ENCODE measurements at regions not wholly inside any gene's neighbourhood (a gene's known extent, or its start where the extent isn't known, plus 50 kb on each side); places are given as distances from the start of the nearest gene placed in this dataset.

DNA sequence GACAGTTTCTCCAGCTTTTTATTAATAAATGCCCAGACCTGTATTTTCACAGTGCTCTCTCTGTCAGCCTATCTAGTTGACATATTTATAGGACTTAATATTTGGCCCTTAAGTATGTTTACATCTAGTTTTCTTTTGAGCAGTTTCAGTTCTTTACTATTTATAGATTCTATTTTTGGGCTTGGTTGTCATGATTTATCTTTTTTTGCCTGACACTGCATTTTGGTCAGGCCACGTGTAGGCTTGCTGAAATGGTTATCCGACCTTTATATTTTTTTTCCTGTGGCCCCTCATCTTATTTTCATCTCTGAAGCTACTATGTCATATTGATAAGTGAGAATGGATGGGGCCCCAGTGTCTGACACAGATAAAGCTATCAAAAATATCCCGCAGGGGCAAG lies 515.4 kb upstream of the FZD8 start:
- no peak for DNase-seq

DNA sequence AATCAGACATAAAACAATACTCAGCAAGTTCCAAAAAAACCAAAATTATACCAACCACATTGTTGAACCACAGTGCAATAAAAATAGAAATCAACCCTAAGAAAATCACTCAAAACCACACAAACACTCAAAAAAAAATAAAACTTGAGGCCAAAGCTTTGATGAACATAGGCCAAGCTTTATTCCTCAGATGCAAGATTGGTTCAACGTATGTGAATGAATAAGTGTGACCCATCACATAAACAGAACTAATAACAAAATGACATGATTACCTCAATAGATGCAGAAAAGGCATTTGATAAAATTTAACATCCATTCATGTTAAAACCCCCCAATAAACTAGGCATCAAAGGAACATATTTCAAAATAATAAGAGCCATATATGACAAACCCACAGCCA lies 506.1 kb upstream of the FZD8 start:
- DNase-seq: no peak

DNA sequence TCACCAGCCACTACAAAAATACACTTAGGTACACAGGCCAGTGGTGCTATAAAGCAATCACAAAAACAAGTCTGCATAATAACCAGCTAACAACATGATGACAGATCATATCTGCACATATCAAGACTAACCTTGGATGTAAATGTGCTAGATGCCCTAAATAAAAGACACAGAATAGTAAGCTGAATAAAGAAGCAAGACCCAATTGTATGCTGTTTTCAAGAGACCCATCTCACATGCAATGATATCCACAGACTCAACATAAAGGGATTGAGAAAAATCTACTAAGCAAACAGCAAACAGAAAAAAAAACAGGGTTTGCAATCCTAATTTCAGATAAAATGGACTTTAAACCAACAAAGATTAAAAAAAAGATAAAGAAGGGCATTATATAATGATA lies 505.4 kb upstream of the FZD8 start:
- DNase-seq: no peak

DNA sequence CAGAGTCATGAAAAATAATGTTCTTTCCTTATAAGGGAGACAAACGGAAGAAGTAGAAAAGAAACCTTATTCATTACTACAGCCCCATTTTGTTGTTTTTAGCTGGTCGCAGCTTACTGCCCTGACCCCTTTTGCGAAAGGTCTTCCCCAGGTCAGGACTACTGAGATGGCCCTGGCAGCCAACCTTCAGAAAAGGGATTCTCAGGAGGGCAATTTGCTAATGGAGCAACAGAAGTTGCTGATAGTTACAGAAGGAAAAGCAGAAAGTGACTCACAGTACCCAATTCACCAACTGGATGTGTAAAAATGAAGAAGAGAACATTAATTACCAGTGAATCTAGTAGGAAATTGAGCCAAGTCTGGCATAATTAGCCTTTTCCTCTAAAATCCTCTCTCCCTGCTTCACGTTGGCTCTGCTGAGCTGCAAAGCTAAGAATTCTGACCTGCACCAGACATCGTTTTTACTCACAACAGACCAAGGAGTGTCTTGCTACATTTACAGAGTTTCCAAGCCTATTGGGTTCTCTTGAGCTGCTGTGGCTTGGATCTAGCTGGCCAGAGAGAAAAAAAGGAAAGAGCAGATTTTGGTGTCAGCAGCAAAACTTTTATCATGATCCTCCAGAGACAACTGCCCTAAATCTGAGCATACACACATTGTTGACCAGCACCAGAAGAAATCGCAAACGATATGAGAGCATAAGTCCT lies 499.9 kb upstream of the FZD8 start:
- DNase-seq: no peak

DNA sequence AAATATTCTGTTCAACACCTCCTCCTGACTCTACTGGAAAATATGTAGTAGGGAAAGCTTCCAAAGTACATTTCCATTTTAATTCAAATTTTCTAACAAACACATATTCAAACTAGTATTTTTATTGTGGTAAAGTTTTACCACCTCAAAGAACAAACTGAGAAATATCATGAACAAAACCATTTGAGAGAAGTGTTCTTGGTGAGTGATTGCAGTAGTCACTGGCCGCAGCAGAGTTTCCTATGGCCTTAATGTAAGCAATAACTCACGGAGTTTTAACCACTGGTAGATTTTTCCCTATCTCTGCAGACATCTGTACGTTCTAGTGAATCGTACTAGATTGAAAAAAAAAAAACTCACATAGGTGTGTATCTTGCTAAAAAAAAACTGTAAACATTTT lies 487.0 kb upstream of the FZD8 start:
- no peak for DNase-seq

DNA sequence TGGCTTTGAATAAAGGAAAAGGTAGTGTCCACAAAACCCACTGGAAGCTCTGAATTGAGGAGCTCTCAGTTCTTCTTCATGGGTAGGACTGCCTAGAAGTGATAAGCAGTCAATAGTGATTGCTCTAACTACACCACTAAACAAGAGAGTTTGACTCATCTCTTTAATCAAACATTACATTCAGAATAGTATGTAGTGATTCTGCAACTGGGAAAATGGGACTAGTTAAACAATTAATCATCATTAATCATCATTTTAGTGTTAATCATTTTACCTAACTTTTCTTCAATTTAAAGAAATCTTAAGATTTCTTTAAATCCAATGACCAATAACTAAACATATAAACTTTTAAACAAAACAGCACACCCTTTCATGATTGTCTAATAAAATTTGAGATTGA lies 484.0 kb upstream of the FZD8 start:
- no peak for DNase-seq

DNA sequence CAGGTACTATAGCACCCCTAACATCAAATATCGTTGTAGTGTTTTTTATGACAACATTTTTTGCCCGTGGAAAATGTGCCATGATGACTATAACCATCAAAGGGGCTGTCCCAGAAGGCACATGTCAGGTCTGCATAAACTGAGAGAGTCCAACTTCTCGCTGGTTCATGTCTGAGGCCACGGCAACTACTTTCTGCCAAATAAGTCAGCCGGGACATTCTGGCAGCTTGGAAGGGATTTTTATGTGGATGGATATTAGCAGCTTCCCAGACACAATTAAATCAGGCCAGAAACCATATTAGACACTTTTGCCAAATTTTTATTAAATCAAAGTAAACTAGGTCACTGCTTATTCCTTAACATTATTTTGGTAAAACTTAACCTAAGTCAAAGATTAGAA lies 477.4 kb upstream of the FZD8 start:
- DNase-seq: no peak

DNA sequence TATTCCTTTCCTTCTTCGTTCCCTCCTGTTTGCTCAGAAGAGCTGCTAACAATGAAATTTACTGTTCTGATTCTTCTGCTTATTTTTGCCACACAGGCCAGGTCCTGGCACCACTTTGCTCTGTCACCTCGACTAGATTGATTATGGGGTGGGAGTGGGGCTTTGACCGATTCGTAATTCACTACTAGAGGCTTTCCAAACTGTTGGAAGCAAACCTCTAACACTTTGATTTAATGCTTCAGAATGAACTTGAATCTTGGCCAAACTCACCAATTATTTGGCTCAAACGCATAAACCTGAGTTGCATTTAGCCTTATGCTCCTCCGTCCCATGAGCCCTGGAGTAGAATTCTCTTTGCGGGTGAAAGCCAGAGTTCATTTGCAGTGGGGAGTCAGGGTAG lies 476.2 kb upstream of the FZD8 start:
- DNase-seq: no peak

DNA sequence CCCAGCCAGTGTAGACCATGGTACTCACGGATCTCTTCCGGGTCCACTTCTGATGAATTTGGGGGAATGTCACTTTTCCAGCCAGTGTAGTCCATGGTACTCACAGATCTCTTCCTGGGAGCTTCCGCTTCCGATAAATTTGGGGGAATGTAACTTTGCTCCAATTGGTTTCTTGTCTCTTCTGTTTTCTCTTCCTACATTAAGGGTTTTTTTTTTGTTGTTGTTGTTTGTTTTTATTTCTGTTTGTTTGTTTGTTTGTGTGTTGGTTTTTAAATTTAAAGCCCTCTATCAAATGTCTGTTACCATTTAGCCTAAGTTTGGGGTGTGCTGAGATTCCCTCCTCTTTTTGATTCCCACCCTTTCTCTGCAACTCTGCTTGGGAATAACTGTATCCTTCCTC lies 475.8 kb upstream of the FZD8 start:
- DNase-seq: no peak

DNA sequence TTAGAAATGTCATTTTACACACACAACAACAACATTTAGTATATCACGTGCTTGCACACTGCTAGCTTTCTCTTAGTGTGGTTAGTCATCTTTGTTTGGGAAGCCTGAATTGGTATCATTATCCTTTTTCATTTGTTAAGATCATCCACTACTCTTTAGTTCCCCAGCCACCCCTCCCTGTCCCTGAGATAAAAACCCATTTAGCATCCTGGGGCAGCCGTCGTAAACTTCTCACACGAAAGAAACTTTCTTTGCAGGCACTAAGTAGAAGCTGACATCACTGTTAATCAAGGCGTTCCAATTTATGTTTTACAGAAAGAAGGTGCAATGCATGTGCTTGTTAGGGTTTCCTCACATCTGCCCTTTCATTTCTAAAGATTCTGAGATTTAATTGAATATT lies 475.1 kb upstream of the FZD8 start:
- no peak for DNase-seq

DNA sequence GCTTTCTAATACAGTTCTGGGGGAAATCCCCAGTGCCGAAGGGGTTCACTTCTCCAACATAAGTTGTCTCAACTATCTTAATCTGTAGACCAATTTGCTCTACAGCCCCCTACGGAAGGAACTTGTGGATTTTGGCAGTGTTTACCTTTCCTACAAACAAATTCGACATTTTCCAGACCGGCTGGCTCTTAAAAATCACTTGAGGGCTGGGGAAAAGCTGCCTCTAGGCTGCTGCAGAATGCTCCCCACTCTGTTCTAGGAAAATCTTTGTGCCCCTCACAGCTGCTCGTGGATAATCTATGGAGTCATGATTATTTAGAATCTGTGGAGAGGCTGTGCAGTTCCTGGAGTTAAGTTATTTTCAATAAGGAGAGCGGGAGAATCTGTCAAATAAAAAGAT lies 474.6 kb upstream of the FZD8 start:
- DNase-seq: no peak

DNA sequence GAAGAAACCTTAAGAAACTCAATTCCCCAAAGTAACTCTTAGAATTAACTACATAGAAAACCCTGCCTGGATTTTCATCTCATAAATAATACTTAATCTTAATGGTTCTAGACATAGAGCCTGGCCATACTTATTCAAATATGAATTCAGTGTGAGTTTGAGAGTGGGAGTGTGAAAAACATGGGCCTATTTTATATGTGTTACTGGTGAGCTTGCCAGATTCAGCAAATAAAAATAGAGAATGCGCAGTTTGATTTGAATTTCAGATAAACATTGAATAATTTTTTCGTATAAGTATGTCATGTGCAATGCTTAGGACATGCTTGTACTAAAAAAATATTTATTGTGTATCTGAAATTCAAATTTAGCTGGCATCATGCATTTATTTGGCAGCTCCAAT lies 473.9 kb upstream of the FZD8 start:
- DNase-seq: no peak

DNA sequence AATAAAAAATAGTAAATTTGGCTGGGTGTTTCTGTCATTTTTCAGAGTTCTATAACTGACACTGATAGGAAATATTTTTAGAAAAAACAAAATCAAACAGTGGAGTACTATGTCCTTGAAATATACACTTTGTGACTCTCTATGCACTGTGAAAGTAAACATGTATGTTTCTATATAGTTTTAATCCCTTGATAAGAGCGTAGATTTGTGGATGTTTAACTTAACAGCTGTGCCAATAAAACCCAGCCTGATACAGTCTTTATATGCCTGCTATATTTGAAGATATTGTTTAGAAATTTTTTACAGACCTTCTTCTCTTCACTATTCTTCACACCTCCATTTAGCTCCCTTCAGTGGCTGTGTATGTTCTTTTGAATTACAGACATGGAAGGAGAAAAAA lies 473.3 kb upstream of the FZD8 start:
- no peak for DNase-seq

DNA sequence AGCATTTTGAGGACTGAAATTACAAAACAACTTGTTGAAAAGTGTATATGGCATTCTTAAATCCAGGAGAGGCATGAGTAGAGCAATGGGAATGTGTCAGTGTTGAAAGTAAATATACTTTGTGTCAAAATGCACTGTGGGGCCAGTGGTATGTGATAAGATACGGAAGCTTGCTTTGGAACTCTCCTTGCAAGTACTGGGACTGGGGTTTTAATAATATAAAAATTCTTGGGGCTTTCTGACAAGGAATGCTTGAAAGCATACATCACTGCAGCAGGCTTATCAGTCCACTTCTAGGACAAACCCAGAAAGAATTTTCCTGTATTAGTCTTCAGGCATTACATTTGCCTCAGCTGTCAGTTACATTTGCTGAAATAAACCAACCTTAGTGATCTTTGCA lies 472.8 kb upstream of the FZD8 start:
- no peak for DNase-seq

DNA sequence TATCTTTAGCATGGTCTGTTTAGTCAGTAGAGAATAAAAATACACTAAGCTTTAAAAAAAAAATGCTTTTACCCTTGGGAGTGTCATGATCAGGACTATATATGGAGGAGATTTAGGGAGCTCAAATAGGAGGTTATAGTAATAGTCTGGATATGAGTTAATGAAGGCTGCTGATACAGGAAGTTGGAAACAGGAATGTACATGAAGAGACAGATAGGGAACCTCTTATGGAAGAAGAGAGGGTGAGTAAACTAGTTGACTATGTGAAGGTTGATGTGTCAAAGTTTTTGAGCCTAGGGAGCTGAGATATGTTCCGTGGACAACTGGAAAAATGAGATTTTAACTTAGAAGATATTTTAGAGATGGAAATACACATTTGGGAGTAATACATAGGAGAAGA lies 472.0 kb upstream of the FZD8 start:
- no peak for DNase-seq

DNA sequence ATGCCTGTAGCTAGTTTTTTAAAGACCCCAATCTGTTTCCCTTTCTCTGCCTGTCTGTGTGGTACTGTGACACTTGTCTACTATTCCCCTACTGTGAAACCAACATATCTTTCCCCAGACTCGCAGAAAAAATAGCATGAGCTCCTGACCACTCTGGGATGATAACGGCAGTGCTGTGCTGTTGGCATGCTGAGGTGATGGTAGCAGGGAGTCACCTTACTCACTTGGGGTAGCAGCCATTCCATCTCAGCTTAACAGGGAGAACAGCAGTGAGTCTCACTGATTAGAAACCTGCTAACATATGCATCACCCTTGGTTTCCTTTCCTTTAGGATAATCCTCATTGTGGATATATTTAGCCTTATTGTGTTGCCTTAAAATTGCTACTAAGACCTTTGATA lies 469.6 kb upstream of the FZD8 start:
- no peak for DNase-seq

DNA sequence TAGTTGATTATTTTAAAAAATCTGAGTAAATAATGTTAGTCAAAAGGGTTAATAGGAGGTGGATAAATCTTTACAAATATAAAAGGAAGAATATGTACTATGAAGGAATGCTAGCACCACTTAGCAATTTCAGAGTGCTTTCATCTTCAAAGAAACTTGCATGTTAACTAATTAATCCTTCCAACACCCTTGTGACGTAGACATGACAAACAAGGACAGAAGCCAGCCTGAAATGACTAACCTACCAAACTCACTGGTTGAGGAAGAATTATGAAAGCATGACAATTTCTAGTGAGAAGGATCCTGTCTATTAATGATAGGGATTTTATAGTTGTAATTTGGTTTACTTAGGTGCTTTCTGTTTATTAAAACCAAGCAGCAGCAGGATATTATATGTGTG lies 468.0 kb upstream of the FZD8 start:
- DNase-seq: no peak

DNA sequence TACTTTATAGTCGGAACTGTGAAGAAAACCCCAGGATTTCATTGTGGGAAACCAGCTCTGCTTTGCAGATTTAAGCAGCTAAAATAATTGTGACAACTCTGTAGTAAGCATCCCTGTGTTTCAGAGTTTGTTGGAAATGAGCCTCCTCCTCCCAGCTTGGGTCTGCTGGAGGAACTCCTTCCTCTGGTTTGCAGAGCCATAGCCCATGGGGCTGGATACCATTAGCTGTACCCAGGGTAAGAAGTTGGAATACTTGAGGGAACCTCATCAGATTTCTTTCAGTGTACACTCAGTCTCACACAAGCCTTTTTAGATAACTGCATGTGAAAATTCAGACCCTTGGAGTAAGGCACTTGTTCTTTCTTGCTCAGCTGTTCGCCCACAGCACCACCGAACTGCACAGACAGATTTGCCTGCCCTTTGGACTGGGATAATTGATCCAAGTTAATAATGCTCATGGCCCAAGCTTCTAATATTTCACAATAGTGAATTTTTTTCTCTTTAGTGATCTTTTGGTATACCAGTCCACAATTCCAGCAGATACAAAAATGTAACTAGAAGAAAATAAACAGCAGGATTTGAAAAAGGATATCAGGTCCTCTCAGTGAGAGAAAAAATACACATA lies 467.4 kb upstream of the FZD8 start:
- DNase-seq: no peak

DNA sequence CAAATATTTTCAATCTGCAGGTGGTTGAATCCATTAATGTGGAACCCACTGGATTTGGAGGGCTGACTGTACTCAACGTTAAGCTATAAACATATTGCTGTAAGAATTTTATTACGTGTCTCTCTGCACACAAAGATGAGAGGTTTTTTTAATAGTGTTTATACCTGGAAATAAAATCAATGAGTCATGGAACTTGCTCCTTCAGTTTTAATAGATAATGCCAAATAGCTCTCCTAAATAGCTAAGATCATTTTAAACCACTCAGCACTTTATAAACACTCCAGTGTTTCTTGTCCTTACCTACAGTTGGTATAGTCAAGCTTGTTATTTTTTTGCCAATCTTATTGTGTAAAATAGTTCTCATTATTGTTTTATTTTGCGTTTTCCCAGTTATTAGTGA lies 455.6 kb upstream of the FZD8 start:
- no peak for DNase-seq

DNA sequence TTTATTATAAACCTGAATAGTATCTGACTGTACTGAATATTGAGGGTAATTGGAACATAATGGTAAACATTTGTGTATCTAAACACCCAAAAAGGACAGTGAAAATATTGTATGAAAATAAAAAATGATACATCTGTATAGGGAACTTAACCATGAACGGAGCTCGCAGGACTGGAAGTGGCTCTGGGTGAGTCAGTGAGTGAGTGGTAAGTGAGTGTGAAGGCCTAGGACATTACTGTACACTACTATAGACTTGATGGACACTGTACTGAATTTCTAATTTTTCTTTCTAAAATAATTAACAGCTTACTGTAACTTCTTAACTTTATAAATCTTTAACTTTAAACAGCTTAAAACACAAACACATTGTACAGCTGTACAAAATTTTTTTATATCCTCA lies 454.5 kb upstream of the FZD8 start:
- no peak for DNase-seq

DNA sequence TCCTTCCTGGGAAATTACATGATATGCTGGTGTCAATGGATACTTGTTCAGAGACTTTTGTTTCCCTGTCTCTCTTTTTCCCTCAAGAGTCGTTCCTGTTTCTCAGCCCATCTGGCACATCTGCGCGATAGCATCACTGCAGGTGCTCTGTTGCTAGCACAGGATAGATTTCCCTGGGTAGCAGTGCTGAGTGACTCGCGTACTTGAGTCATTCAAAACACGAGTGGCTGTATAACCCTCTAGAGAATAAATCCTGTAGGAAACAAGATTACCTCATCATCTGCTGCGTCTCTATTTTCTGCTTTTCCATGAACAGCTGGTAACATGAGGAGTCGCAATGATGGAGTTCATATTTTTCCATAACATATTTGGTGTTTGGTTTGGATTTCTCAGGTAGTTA lies 452.0 kb upstream of the FZD8 start:
- no peak for DNase-seq

DNA sequence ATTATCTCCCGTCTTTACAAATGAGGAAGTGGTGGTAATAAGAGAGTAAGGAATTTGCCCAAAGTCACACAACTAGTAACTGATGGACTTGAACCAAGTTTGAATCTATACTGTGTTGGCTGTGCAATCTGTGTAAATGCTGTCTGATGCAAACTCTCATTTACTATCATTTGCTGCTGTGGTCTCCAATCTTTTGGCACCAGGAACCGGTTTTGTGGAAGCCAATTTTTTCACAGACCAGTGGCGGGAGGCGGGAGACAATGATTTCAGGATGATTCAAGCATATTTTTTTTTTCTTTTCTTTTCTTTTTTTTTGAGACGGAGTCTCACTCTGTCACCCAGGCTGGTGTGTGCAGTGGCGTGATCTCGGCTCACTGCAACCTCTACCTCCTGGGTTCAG lies 450.0 kb upstream of the FZD8 start:
- no peak for DNase-seq

DNA sequence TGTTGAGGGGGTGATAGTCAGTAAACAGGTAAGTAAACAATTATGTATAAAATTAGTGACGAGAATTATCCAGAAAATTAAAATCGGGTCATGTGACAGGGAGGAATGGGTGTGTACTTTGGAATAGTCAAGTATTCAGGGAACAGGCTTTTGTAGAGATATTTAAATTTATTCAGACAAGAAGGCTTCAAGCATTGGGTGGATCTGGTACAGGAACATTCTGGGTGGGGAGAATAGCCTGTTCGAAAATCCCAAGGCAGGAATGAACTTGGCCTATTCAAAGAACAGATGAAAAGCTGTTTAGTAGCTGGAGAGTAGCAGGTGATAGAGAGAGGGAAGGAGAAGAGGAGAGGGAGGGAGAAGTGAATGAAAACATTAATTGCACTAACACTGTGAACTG lies 448.9 kb upstream of the FZD8 start:
- no peak for DNase-seq

DNA sequence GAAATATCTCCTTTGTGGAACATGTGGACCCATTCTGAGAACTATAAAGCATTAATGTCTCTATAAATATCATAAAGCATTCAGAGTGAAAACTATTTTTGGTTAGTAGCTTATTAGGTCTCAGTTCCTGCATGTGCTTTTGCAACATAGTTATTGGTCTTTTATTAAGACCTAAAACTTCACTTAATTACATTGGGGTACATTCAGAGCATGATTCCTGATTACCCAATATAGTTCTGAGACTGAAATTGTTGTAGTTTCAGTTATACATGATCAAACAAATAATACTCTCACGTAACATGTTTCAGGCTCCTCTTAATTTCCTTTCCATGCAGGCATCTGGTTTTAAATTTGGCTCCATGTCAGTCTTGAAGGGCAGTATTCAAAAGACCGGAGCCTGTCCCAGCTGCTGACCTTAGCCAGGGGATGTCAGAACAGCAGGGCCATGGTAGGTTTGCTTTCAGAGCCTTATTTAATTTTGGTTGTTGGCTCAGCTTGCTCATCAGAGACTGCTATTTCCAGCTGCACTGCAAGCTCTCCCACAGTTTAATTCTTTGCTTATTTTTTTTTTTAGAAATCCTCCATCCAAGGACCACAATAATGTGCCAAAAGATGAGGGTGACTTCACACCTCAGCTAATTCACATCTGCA lies 447.8 kb upstream of the FZD8 start:
- no peak for DNase-seq
